K562 (cell line): ENCODE measurements at regions not wholly inside any gene's neighbourhood (a gene's known extent, or its start where the extent isn't known, plus 50 kb on each side); places are given as distances from the start of the nearest gene placed in this dataset.

Source experiments
- ATAC-seq: fragments of 200-7000 bp; cut with Tn5 transposase; 3 replicates; pipeline ENCODE4 v1.9.1; 2020; ENCODE audit warnings: moderate library complexity
- BruUV-seq: library from RNA; stranded (reverse); fragments of 400-500 nt; replicated peaks from 2 replicates; lab custom pipeline; 2021; lab: Mats Ljungman, UMichigan
- CTCF ChIA-PET: fragments of 300-600 bp; formaldehyde crosslinking; extraction: SDS; loops from one replicate; lab custom pipeline; 2021; ENCODE audit warnings: low intra/inter-chr PET ratio; lab: Yijun Ruan, JAX
- POLR2A ChIA-PET: fragments of 300-600, 350-650 bp; sonication (Branson Sonifier 250); formaldehyde crosslinking; extraction: SDS; loops from one replicate; lab custom pipeline; 2021; ENCODE audit warnings: antibody characterized with exemption, inconsistent platforms; lab: Yijun Ruan, JAX
- DNase-seq, 4 experiments: peaks; one replicate each; pipeline versions ENCODE4 v3.0.0 to v3.0.0-alpha.2; 2011 to 2018; ENCODE audit warnings: low spot score in 3 of 4, mixed read lengths in 3 of 4; ENCODE audit errors: extremely low read depth in 1 of 4
- FAIRE-seq: peaks from 2 replicates; lab custom pipeline; 2011; peaks lifted over from hg19 to GRCh38; lab: Jason Lieb, UNC
- H2AFZ ChIP-seq: 2 replicates; pipeline ENCODE4 v1.6.0; 2011; ENCODE audit warnings: low read depth, low read length, control low read depth, inconsistent platforms
- H3K27ac ChIP-seq: fragments of 200-600 bp; 3 replicates; pipeline ENCODE4 v1.8.0; 2011; ENCODE audit warnings: low read depth, mild to moderate bottlenecking, control low read depth, inconsistent platforms, low read length, moderate library complexity, mixed read lengths; ENCODE audit errors: extremely low read depth
- H3K27me3 ChIP-seq, 2 experiments: fragments of 300-600 bp in 1 of 2; 2 replicates in 1 of 2; 3 replicates in 1 of 2; pipeline versions ENCODE4 v1.6.0 to v1.8.0; 2011; ENCODE audit warnings: inconsistent platforms in 2 of 2, low read length in 2 of 2, mild to moderate bottlenecking in 1 of 2, mixed read lengths in 1 of 2, moderate library complexity in 1 of 2; ENCODE audit not compliant: control insufficient read depth in 2 of 2, insufficient read depth in 2 of 2
- H3K36me3 ChIP-seq: fragments of 300-600 bp; 3 replicates; pipeline ENCODE4 v1.8.0; 2011; ENCODE audit warnings: mild to moderate bottlenecking, low read length, inconsistent platforms; ENCODE audit not compliant: control insufficient read depth, insufficient read depth
- H3K4me1 ChIP-seq, 2 experiments: fragments of 200-600 bp in 1 of 2; replicated peaks in 1 of 2; 2 replicates in 1 of 2; 3 replicates in 1 of 2; pipeline versions ENCODE4 v1.5.1 to v1.8.0; 2011; ENCODE audit warnings: inconsistent platforms in 2 of 2, low read length in 2 of 2, mild to moderate bottlenecking in 1 of 2, mixed read lengths in 1 of 2, moderate library complexity in 1 of 2; ENCODE audit not compliant: control insufficient read depth in 2 of 2, insufficient read depth in 2 of 2
- H3K4me2 ChIP-seq: 2 replicates; pipeline ENCODE4 v1.6.1; 2011; ENCODE audit warnings: low read length, control low read depth, inconsistent platforms, mixed read lengths; ENCODE audit not compliant: insufficient read depth
- H3K4me3 ChIP-seq: fragments of 200-600 bp; sonication (generic), shearing (Covaris generic); 2 replicates; pipeline ENCODE4 v1.5.1; 2016; ENCODE audit warnings: control low read depth, inconsistent platforms
- H3K79me2 ChIP-seq: fragments of 200-600 bp; 3 replicates; pipeline ENCODE4 v1.8.0; 2011; ENCODE audit warnings: low read length, inconsistent platforms; ENCODE audit not compliant: control insufficient read depth, insufficient read depth
- H3K9ac ChIP-seq, 2 experiments: 2 replicates each; pipeline versions ENCODE4 v1.6.0 to v1.6.1; 2011; ENCODE audit warnings: low read depth in 2 of 2, low read length in 2 of 2, control low read depth in 1 of 2, inconsistent platforms in 1 of 2, mild to moderate bottlenecking in 1 of 2, mixed read lengths in 1 of 2; ENCODE audit not compliant: insufficient read depth in 1 of 2
- H3K9me1 ChIP-seq: one replicate; pipeline ENCODE4 v1.6.0; 2011; ENCODE audit warnings: inconsistent platforms, mild to moderate bottlenecking, low read length, moderate library complexity; ENCODE audit not compliant: control insufficient read depth, insufficient read depth
- H3K9me3 ChIP-seq: replicated peaks from 2 replicates; pipeline ENCODE4 v1.5.1; 2011; ENCODE audit warnings: low read depth, low read length, inconsistent platforms; ENCODE audit not compliant: control insufficient read depth, insufficient read depth
- H4K20me1 ChIP-seq: replicated peaks from 2 replicates; pipeline ENCODE4 v1.6.1; 2011; ENCODE audit warnings: low read length, inconsistent platforms, mixed read lengths; ENCODE audit not compliant: control insufficient read depth, insufficient read depth
- E2F6 ChIP-seq, 2 experiments: IDR thresholded peaks; 2 replicates each; pipeline ENCODE4 v1.6.1; 2011; ENCODE audit warnings: borderline replicate concordance in 1 of 2, control low read depth in 1 of 2, low read depth in 1 of 2, low read length in 1 of 2, mild to moderate bottlenecking in 1 of 2, mixed read lengths in 1 of 2, moderate library complexity in 1 of 2; ENCODE audit not compliant: insufficient read depth in 1 of 2, insufficient read length in 1 of 2, poor library complexity in 1 of 2, severe bottlenecking in 1 of 2; ENCODE audit errors: extremely low read depth in 1 of 2
- ESRRA ChIP-seq: fragments of 450-650 bp; IDR thresholded peaks from 2 replicates; pipeline ENCODE4 v1.6.1; 2014; ENCODE audit warnings: low read depth, mild to moderate bottlenecking, moderate library complexity, borderline replicate concordance
- SMARCA5 ChIP-seq: fragments of 450-650 bp; IDR thresholded peaks from 2 replicates; pipeline ENCODE4 v1.6.1; 2016
- TRIM25 ChIP-seq: fragments of 450-650 bp; IDR thresholded peaks from 2 replicates; pipeline ENCODE4 v1.7.0; 2016; ENCODE audit warnings: borderline replicate concordance
- ZBTB40 ChIP-seq, 2 experiments: fragments of 450-650 bp in 1 of 2; sonication (generic) in 1 of 2; formaldehyde crosslinking in 1 of 2; IDR thresholded peaks; 2 replicates each; pipeline versions ENCODE4 v1.7.1 to v1.9.0; 2016 to 2022; ENCODE audit warnings: inconsistent platforms in 1 of 2, mild to moderate bottlenecking in 1 of 2, missing genetic modification reagents in 1 of 2
- ZNF143 ChIP-seq: sonication (generic); formaldehyde crosslinking; IDR thresholded peaks from 2 replicates; pipeline ENCODE4 v1.9.0; 2022; ENCODE audit warnings: mild to moderate bottlenecking, missing genetic modification reagents
- ZNF431 ChIP-seq: sonication (generic); formaldehyde crosslinking; IDR thresholded peaks from 2 replicates; pipeline ENCODE4 v1.8.0; 2022; ENCODE audit warnings: mild to moderate bottlenecking, missing genetic modification reagents
- WGBS: fragments of 100-300 bp; shearing (Covaris generic); methylation state at CpG from one replicate; pipeline ENCODE4 v1.1.6; 2016; ENCODE audit warnings: low coverage, mixed read lengths; ENCODE audit not compliant: insufficient coverage; ENCODE audit errors: missing lambda C conversion rate; 5-methylcytosine and 5-hydroxymethylcytosine counted together
- in situ Hi-C: fragments of 300-500 bp; cut with MboI; formaldehyde crosslinking; loops from 4 replicates; pipeline ENCODE4 v1.15.0; 2018; ENCODE audit warnings: inconsistent platforms, mixed read lengths
- intact Hi-C: fragments of 100-400 bp; cut with micrococcal nuclease; formaldehyde crosslinking; loops from 2 replicates; pipeline ENCODE4 v1.14.2; 2022

GRCh38 chr17:72514891-72515290 lies 394.1 kb downstream of the SOX9 start (continued):
- TF ChIP-seq ESRRA: no peak
- TF ChIP-seq ZNF431 (CRISPR knock-in tag): no peak
- TF ChIP-seq TRIM25: no peak
- no peak for TF ChIP-seq E2F6 (IDR thresholded peaks at IDR 0.05; ENCODE audit: borderline replicate concordance in 1 of 2, extremely low read depth in 1 of 2, insufficient read depth in 1 of 2, insufficient read length in 1 of 2, low read depth in 1 of 2, low read length in 1 of 2, poor library complexity in 1 of 2, severe bottlenecking in 1 of 2)

GRCh38 chr17:72515291-72516065 lies 394.7 kb downstream of the SOX9 start:
- H3K9me1 ChIP-seq: peaks cover 2% of the 10 kb centered on the region
- BruUV-seq: no TSS peak
- H4K20me1 ChIP-seq: no peaks in the 10 kb centered on the region
- WGBS: 1% methylated on average over 13 of the region's 13 CpGs
- intact Hi-C loops (no loop called here), in situ Hi-C loops (no loop called here)
- H3K9ac ChIP-seq: no peak overlapping the region
- H3K27me3 ChIP-seq: peaks cover 0 to 3% of the 10 kb centered on the region in 2 experiments; a peak in 1 of 5 replicates
- CTCF ChIA-PET: no interaction called here
- FAIRE-seq (no peak), ATAC-seq (no peak), DNase-seq (no peak)
- H3K4me3 ChIP-seq: no peak overlapping the region
- no peaks in the 10 kb centered on the region for H3K9me3 ChIP-seq
- no peak overlapping the region for H3K27ac ChIP-seq
- POLR2A ChIA-PET: interaction anchor here (0.6 kb wide), 1 partner anchor 16 kb away, joined by 3 read pairs; no protein-coding TSS in a partner anchor
- no peaks in the 10 kb centered on the region for H3K4me1 ChIP-seq
- H2AFZ ChIP-seq: no peak overlapping the region
- H3K36me3 ChIP-seq: no peaks in the 10 kb centered on the region
- H3K79me2 ChIP-seq: no peaks in the 10 kb centered on the region
- H3K4me2 ChIP-seq: no peak overlapping the region
- TF ChIP-seq ZBTB40 (IDR thresholded peaks at IDR 0.05) (no peak), ZBTB40 (CRISPR knock-in tag; IDR thresholded peaks at IDR 0.05) (no peak), SMARCA5 (no peak), ZNF143 (CRISPR knock-in tag) (no peak)
